BLaER1 (cell line): ENCODE measurements at regions not wholly inside any gene's neighbourhood (a gene's known extent, or its start where the extent isn't known, plus 50 kb on each side); places are given as distances from the start of the nearest gene placed in this dataset.
"Not testable (repeated sequence)": the region's sequence is repeated elsewhere in the genome, so short reads cannot be mapped to it uniquely, and the experiment has no call there.

Experiments used
- H3K27ac ChIP-seq: shearing (Covaris generic); formaldehyde crosslinking; 2 replicates; pipeline ENCODE4 v1.8.1; 2022
- H3K27me3 ChIP-seq: shearing (Covaris generic); formaldehyde crosslinking; 2 replicates; pipeline ENCODE4 v1.8.1; 2022
- H3K36me3 ChIP-seq: shearing (Covaris generic); formaldehyde crosslinking; 2 replicates; pipeline ENCODE4 v1.8.1; 2022
- H3K4me1 ChIP-seq: shearing (Covaris generic); formaldehyde crosslinking; 2 replicates; pipeline ENCODE4 v1.8.1; 2022
- H3K4me2 ChIP-seq: shearing (Covaris generic); formaldehyde crosslinking; 2 replicates; pipeline ENCODE4 v1.8.1; 2022
- H3K4me3 ChIP-seq: shearing (Covaris generic); formaldehyde crosslinking; 2 replicates; pipeline ENCODE4 v1.8.1; 2022
- H3K9ac ChIP-seq: shearing (Covaris generic); formaldehyde crosslinking; 2 replicates; pipeline ENCODE4 v1.8.1; 2022
- H3K9me3 ChIP-seq: shearing (Covaris generic); formaldehyde crosslinking; 2 replicates; pipeline ENCODE4 v1.8.1; 2022
- H4K20me1 ChIP-seq: shearing (Covaris generic); formaldehyde crosslinking; 2 replicates; pipeline ENCODE4 v1.8.1; 2022
- Cebpa-rat ChIP-seq: shearing (Covaris generic); IDR thresholded peaks from 2 replicates; pipeline ENCODE4 v1.8.1; 2022

GRCh38 chr11:115981814-115982471 is 477.7 kb upstream of the CADM1 start:
- no peaks in the 10 kb centered on the region for H3K9me3 ChIP-seq
- H3K4me3 ChIP-seq, result no peak overlapping the region
- H3K27me3 ChIP-seq, result no peaks in the 10 kb centered on the region
- no peak overlapping the region for H3K4me2 ChIP-seq
- H3K9ac ChIP-seq, result no peak overlapping the region
- no peaks in the 10 kb centered on the region for H3K4me1 ChIP-seq
- TF ChIP-seq Cebpa-rat, result no peak
- H3K36me3 ChIP-seq, result no peaks in the 10 kb centered on the region
- H3K27ac ChIP-seq, result no peak overlapping the region
- H4K20me1 ChIP-seq, result no peaks in the 10 kb centered on the region

- H3K27me3 ChIP-seq, result no peaks in the 10 kb centered on the region
- H3K4me3 ChIP-seq, result no peak overlapping the region
- no peaks in the 10 kb centered on the region for H3K9me3 ChIP-seq
- TF ChIP-seq Cebpa-rat, result no peak
- no peak overlapping the region for H3K4me2 ChIP-seq
- H3K9ac ChIP-seq, result no peak overlapping the region
- H4K20me1 ChIP-seq, result no peaks in the 10 kb centered on the region
- H3K4me1 ChIP-seq, result no peaks in the 10 kb centered on the region
- H3K27ac ChIP-seq, result no peak overlapping the region
- H3K36me3 ChIP-seq, result no peaks in the 10 kb centered on the region
These were observed 476.9 kb upstream of the CADM1 start for GRCh38 chr11:115981104-115981481.

- Histone ChIP-seq H3K9me3 (no peaks in the 10 kb centered on the region), H3K9ac (no peak overlapping the region), H3K27me3 (no peaks in the 10 kb centered on the region), H3K27ac (no peak overlapping the region), H3K4me3 (no peak overlapping the region), H3K4me2 (no peak overlapping the region), H3K36me3 (no peaks in the 10 kb centered on the region), H3K4me1 (no peaks in the 10 kb centered on the region), H4K20me1 (no peaks in the 10 kb centered on the region)
- TF ChIP-seq Cebpa-rat, result no peak
These were observed 476.3 kb upstream of the CADM1 start for GRCh38 chr11:115980337-115981103.

- Histone ChIP-seq H3K27me3 (no peaks in the 10 kb centered on the region), H3K4me3 (no peak overlapping the region), H3K9ac (no peak overlapping the region)
These were observed 470.5 kb upstream of the CADM1 start for GRCh38 chr11:115974703-115975102.

GRCh38 chr11:115967203-115967602 is 463.0 kb upstream of the CADM1 start:
- H4K20me1 ChIP-seq, H3K36me3 ChIP-seq, H3K4me1 ChIP-seq, H3K4me2 ChIP-seq, H3K27me3 ChIP-seq, H3K9me3 ChIP-seq, H3K4me3 ChIP-seq, H3K9ac ChIP-seq, H3K27ac ChIP-seq: not testable (repeated sequence)

More at GRCh38 chr11:115974703-115975102, 470.5 kb upstream of the CADM1 start:
- no peaks in the 10 kb centered on the region for H3K4me1 ChIP-seq
- H3K9me3 ChIP-seq, result no peaks in the 10 kb centered on the region
- no peak overlapping the region for H3K4me2 ChIP-seq
- TF ChIP-seq Cebpa-rat, result no peak
- H3K27ac ChIP-seq, result no peak overlapping the region
- no peaks in the 10 kb centered on the region for H3K36me3 ChIP-seq
- H4K20me1 ChIP-seq, result no peaks in the 10 kb centered on the region

GRCh38 chr11:115965767-115966504 is 461.7 kb upstream of the CADM1 start:
- no peak overlapping the region for H3K9ac ChIP-seq
- H3K27me3 ChIP-seq, result no peaks in the 10 kb centered on the region
- H3K9me3 ChIP-seq, result no peaks in the 10 kb centered on the region
- H3K4me2 ChIP-seq, result no peak overlapping the region
- H4K20me1 ChIP-seq, result no peaks in the 10 kb centered on the region
- H3K27ac ChIP-seq, result no peak overlapping the region
- no peak overlapping the region for H3K4me3 ChIP-seq
- H3K36me3 ChIP-seq, result no peaks in the 10 kb centered on the region
- TF ChIP-seq Cebpa-rat, result no peak
- H3K4me1 ChIP-seq, result no peaks in the 10 kb centered on the region

GRCh38 chr11:115964091-115964490 is 459.9 kb upstream of the CADM1 start:
- Histone ChIP-seq H3K9me3 (no peaks in the 10 kb centered on the region), H3K27me3 (no peaks in the 10 kb centered on the region), H3K4me3 (no peak overlapping the region), H3K9ac (no peak overlapping the region), H3K27ac (no peak overlapping the region), H3K36me3 (no peaks in the 10 kb centered on the region), H3K4me2 (no peak overlapping the region), H3K4me1 (no peaks in the 10 kb centered on the region), H4K20me1 (no peaks in the 10 kb centered on the region)
- no peak for TF ChIP-seq Cebpa-rat

- H3K27me3 ChIP-seq, result no peaks in the 10 kb centered on the region
- no peak overlapping the region for H3K4me2 ChIP-seq
- H3K36me3 ChIP-seq, result no peaks in the 10 kb centered on the region
- no peaks in the 10 kb centered on the region for H4K20me1 ChIP-seq
- H3K9me3 ChIP-seq, result no peaks in the 10 kb centered on the region
- H3K27ac ChIP-seq, result no peak overlapping the region
- no peak for TF ChIP-seq Cebpa-rat
- no peak overlapping the region for H3K4me3 ChIP-seq
- no peaks in the 10 kb centered on the region for H3K4me1 ChIP-seq
- no peak overlapping the region for H3K9ac ChIP-seq
These were observed 458.9 kb upstream of the CADM1 start for GRCh38 chr11:115963156-115963555.

- Histone ChIP-seq H3K9me3 (no peaks in the 10 kb centered on the region), H3K4me3 (no peak overlapping the region), H3K4me1 (no peaks in the 10 kb centered on the region), H3K36me3 (no peaks in the 10 kb centered on the region), H3K4me2 (no peak overlapping the region), H3K27ac (no peak overlapping the region), H4K20me1 (no peaks in the 10 kb centered on the region), H3K9ac (no peak overlapping the region), H3K27me3 (no peaks in the 10 kb centered on the region)
- TF ChIP-seq Cebpa-rat, result no peak
These were observed 457.2 kb upstream of the CADM1 start for GRCh38 chr11:115961159-115962003.
